ENCODE measurements at regions not wholly inside any gene's neighbourhood (a gene's known extent, or its start where the extent isn't known, plus 50 kb on each side); places are given as distances from the start of the nearest gene placed in this dataset.

DNA sequence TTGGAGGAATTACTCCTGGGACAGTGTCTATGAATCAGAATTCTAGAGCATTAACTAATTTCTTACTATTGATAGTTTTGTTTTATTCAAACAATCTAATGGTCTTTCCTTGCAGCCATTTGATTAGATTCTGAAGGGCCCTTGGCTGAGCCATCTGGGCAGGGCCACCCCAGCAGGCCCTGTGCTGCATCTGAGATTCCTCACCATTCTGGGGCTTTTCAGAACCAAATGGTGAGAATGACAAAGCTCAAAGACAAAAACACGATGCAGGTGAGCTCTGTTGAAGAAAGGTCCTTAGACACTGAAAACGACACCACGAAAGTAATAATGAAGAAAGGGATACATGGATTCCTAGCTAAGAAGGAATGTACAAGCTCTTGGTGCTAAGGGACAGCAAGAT lies 321.0 kb upstream of the IRX4 start:
- WGBS, result 84% methylated on average over 3 of the region's 3 CpGs
- no peak overlapping the region for H3K4me3 ChIP-seq
- H3K36me3 ChIP-seq, result no peaks in the 10 kb centered on the region
- DNase-seq (ENCODE audit: low spot score in 2 of 2), result no peak
- H3K4me1 ChIP-seq, result peaks cover 15% of the 10 kb centered on the region
- no peaks in the 10 kb centered on the region for H3K9me3 ChIP-seq
- H3K27ac ChIP-seq, result no peak overlapping the region
- TF ChIP-seq POLR2A (IDR thresholded peaks at IDR 0.05), result no peak
- no peak for TF ChIP-seq EP300 (IDR thresholded peaks at IDR 0.05)
- no peak for TF ChIP-seq CTCF (IDR thresholded peaks at IDR 0.05)
- TF ChIP-seq POLR2AphosphoS5 (IDR thresholded peaks at IDR 0.05), result no peak
- H3K27me3 ChIP-seq, result no peaks in the 10 kb centered on the region

DNA sequence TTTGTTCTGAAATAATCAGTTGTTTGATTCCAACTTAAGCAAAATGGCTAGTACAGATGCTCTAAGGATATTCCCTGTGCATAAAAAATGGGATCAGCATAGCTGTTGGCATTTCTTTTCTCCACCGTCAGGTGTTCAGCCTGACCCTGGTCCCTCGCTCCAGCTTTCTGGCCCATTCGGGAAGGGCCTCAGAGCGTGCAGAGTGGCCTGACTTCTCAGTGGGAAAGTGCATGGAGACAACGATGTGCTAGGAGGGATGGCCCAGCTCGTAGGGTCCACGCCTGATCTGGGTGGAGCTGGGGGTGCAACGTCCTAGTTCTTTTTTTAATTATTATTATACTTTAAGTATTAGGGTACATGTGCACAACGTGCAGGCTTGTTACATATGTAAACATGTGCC lies 319.1 kb upstream of the IRX4 start:
- TF ChIP-seq POLR2AphosphoS5 (IDR thresholded peaks at IDR 0.05) (no peak), CTCF (IDR thresholded peaks at IDR 0.05) (no peak), POLR2A (IDR thresholded peaks at IDR 0.05) (no peak), EP300 (IDR thresholded peaks at IDR 0.05) (no peak)
- H3K27ac ChIP-seq, result no peak overlapping the region
- H3K36me3 ChIP-seq, result no peaks in the 10 kb centered on the region
- H3K4me1 ChIP-seq, result peaks cover 15% of the 10 kb centered on the region
- no peaks in the 10 kb centered on the region for H3K9me3 ChIP-seq
- 77% methylated on average over 9 of the region's 9 CpGs for WGBS
- H3K4me3 ChIP-seq, result no peak overlapping the region
- peaks cover 10% of the 10 kb centered on the region for H3K27me3 ChIP-seq
- no peak for DNase-seq (ENCODE audit: low spot score in 2 of 2)

DNA sequence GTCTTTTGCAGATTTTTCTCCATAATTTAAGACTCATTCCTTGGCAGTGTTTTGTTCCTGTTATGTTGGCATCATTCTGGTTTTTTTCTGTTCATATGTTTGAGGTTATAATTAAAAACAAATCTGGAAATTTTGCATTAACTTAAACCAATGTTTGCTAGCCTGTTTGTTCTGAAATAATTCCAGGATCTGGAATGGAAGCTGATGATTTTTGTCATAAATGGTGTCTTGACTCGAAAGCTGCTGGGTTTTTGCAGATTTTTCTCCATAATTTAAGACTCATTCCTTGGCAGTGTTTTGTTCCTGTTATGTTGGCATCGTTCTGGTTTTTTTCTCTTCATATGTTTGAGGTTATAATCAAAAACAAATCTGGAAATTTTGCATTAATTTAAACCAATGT lies 318.7 kb upstream of the IRX4 start:
- Histone ChIP-seq H3K9me3 (no peaks in the 10 kb centered on the region), H3K27me3 (peaks cover 10% of the 10 kb centered on the region), H3K4me1 (peaks cover 15% of the 10 kb centered on the region), H3K4me3 (no peak overlapping the region), H3K36me3 (no peaks in the 10 kb centered on the region), H3K27ac (no peak overlapping the region)
- no peak for DNase-seq (ENCODE audit: low spot score in 2 of 2)
- TF ChIP-seq EP300 (IDR thresholded peaks at IDR 0.05) (no peak), POLR2A (IDR thresholded peaks at IDR 0.05) (no peak), CTCF (IDR thresholded peaks at IDR 0.05) (no peak), POLR2AphosphoS5 (IDR thresholded peaks at IDR 0.05) (no peak)
- WGBS, result 41% methylated on average over 2 of the region's 2 CpGs

DNA sequence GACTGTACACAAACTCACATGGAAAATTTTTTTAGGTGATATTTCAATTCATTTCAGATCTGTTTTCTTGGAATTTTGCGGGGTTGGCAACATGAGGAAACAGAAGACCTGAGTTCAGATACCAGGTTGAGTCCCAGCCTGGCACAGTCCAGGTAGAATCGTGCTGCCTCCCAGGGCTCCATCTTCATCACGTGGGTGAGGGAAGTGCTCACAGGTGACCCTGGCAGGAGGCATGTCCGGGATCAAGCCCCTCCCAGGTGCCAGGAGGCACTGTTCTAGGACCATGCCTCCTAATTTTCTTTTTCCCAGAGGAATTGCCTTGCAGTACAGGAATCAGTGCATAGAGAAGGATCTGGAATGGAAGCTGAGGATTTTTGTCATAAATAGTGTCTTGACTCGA lies 318.3 kb upstream of the IRX4 start:
- WGBS, result 50% methylated on average over 5 of the region's 5 CpGs
- DNase-seq (ENCODE audit: low spot score in 2 of 2), result no peak
- no peaks in the 10 kb centered on the region for H3K9me3 ChIP-seq
- H3K4me3 ChIP-seq, result no peak overlapping the region
- TF ChIP-seq CTCF (IDR thresholded peaks at IDR 0.05), result no peak
- TF ChIP-seq POLR2A (IDR thresholded peaks at IDR 0.05), result no peak
- no peak for TF ChIP-seq POLR2AphosphoS5 (IDR thresholded peaks at IDR 0.05)
- no peak for TF ChIP-seq EP300 (IDR thresholded peaks at IDR 0.05)
- peaks cover 10% of the 10 kb centered on the region for H3K27me3 ChIP-seq
- peaks cover 15% of the 10 kb centered on the region for H3K4me1 ChIP-seq
- no peaks in the 10 kb centered on the region for H3K36me3 ChIP-seq
- H3K27ac ChIP-seq, result no peak overlapping the region

DNA sequence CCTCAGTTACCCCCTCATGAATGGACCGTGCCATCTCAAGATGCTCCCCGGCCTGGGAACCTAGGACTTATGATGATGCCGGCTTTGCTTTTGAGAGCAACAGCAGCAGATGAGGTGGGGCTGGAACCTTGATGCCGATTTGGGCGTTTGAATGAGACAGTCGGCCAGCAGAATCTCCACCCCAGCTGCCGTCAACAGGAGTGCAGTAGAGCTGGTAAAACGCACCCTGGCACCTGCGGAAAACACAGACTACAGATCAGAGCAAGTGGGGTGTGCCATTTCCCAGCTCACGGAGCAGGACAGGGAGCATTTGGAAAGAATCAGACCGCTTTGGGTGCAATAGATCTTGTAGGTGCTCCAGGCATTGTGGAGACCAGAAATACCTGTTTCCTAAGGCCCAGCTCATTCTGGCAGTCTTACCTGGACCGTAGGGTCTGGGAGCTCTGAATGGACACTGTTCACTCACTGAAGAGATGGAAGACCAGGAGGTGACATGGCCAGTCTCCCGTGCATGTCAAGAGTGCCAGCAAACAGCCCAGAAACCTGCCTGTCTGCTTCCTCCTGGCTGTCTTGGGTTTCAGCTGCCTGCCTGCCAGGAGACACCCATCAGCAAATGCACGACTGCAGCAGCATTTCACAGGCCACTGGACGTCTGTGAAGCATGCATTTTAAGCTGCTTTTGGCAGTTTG lies 317.7 kb upstream of the IRX4 start:
- Histone ChIP-seq H3K27me3 (peaks cover 10% of the 10 kb centered on the region), H3K27ac (no peak overlapping the region), H3K4me1 (peaks cover 15% of the 10 kb centered on the region), H3K36me3 (no peaks in the 10 kb centered on the region), H3K4me3 (no peak overlapping the region), H3K9me3 (no peaks in the 10 kb centered on the region)
- WGBS, result 50% methylated on average over 15 of the region's 15 CpGs
- TF ChIP-seq EP300 (IDR thresholded peaks at IDR 0.05), result no peak
- no peak for TF ChIP-seq CTCF (IDR thresholded peaks at IDR 0.05)
- no peak for TF ChIP-seq POLR2A (IDR thresholded peaks at IDR 0.05)
- no peak for TF ChIP-seq POLR2AphosphoS5 (IDR thresholded peaks at IDR 0.05)
- DNase-seq (ENCODE audit: low spot score in 2 of 2), result no peak

All from suprapubic skin (tissue), 4 donors.